GM23338 (cell line): ENCODE measurements at regions not wholly inside any gene's neighbourhood (a gene's known extent, or its start where the extent isn't known, plus 50 kb on each side); places are given as distances from the start of the nearest gene placed in this dataset.

ENCODE experiments used
- CREB1 ChIP-seq: fragments of 250-450 bp; sonication (Bioruptor Pico); IDR thresholded peaks from 2 replicates; pipeline ENCODE4 v1.5.0; 2020; ENCODE audit warnings: low read depth, mild to moderate bottlenecking, moderate library complexity
- CTCF ChIP-seq, 2 experiments: fragments of 200-600 bp in 1 of 2; sonication (generic) in 1 of 2; conservative IDR thresholded peaks; 2 replicates each; pipeline versions ENCODE4 v1.5.1 to v1.6.1; 2016 to 2017; ENCODE audit warnings: antibody characterized with exemption in 2 of 2, low read depth in 2 of 2, mild to moderate bottlenecking in 2 of 2, moderate library complexity in 1 of 2
- EZH2phosphoT487 ChIP-seq: fragments of 200-600 bp; sonication (generic); IDR thresholded peaks from one replicate; pipeline ENCODE4 v1.8.1; 2018; ENCODE audit warnings: antibody characterized with exemption; ENCODE audit not compliant: unreplicated experiment
- POLR2AphosphoS5 ChIP-seq: IDR thresholded peaks from 2 replicates; pipeline ENCODE4 v1.6.1; 2016; ENCODE audit warnings: antibody characterized with exemption, low read depth
- ZNF462 ChIP-seq: fragments of 250-450 bp; sonication (Bioruptor Pico); IDR thresholded peaks from 2 replicates; pipeline ENCODE4 v1.5.0; 2020; ENCODE audit warnings: mild to moderate bottlenecking, moderate library complexity

- TF ChIP-seq EZH2phosphoT487 (no peak), POLR2AphosphoS5 (no peak), CTCF (conservative IDR thresholded peaks at IDR 0.05; ENCODE audit: low read depth in 2 of 2) (no peak), CREB1 (CRISPR knock-in tag) (no peak), ZNF462 (CRISPR knock-in tag) (no peak)
These were observed 724.5 kb downstream of the NCAM2 start for GRCh38 chr21:21722731-21723130.
